Panc1 (cell line): ENCODE measurements at regions not wholly inside any gene's neighbourhood (a gene's known extent, or its start where the extent isn't known, plus 50 kb on each side); places are given as distances from the start of the nearest gene placed in this dataset.

ENCODE experiments used
- ATAC-seq: fragments of 200-7000 bp; cut with Tn5 transposase; 2 replicates; pipeline ENCODE4 v1.9.1; 2020; ENCODE audit warnings: mild to moderate bottlenecking, moderate library complexity
- BruUV-seq: library from RNA; stranded (reverse); fragments of 400-500 nt; replicated peaks from 2 replicates; lab custom pipeline; 2021; lab: Mats Ljungman, UMichigan
- CTCF ChIA-PET: fragments of 300-600 bp; sonication (Branson Sonifier 250); formaldehyde crosslinking; loops from one replicate; lab custom pipeline; 2022; ENCODE audit warnings: antibody characterized with exemption; lab: Charles Lee
- POLR2A ChIA-PET: fragments of 300-600 bp; sonication (Branson Sonifier 250); formaldehyde crosslinking; loops from one replicate; lab custom pipeline; 2022; ENCODE audit warnings: antibody characterized with exemption; lab: Charles Lee
- DNase-seq: peaks from one replicate; pipeline ENCODE4 v3.0.0-alpha.2; 2010; ENCODE audit warnings: low read depth, low spot score
- H3K27ac ChIP-seq: 2 replicates; pipeline ENCODE4 v1.5.1; 2011; ENCODE audit warnings: mild to moderate bottlenecking, low read length, inconsistent platforms
- H3K27me3 ChIP-seq: fragments of 200-500 bp; sonication (Bioruptor generic); 2 replicates; pipeline ENCODE4 v1.6.0; 2014; ENCODE audit warnings: low read length, inconsistent platforms; ENCODE audit not compliant: control insufficient read depth, insufficient read depth
- H3K36me3 ChIP-seq: fragments of 200-500 bp; sonication (Bioruptor generic); 2 replicates; pipeline ENCODE4 v1.5.1; 2014; ENCODE audit warnings: inconsistent platforms, mild to moderate bottlenecking, low read length, moderate library complexity; ENCODE audit not compliant: control insufficient read depth, insufficient read depth
- H3K4me1 ChIP-seq: 2 replicates; pipeline ENCODE4 v1.5.1; 2011; ENCODE audit warnings: inconsistent platforms, mild to moderate bottlenecking, low read length, moderate library complexity; ENCODE audit not compliant: control insufficient read depth, insufficient read depth
- H3K4me3 ChIP-seq, 2 experiments: 2 replicates each; pipeline ENCODE4 v1.5.1; 2011 to 2012; ENCODE audit warnings: low read depth in 2 of 2, low read length in 2 of 2, mild to moderate bottlenecking in 2 of 2, inconsistent platforms in 1 of 2, moderate library complexity in 1 of 2
- H3K9me3 ChIP-seq: fragments of 200-500 bp; sonication (Bioruptor generic); 2 replicates; pipeline ENCODE4 v1.5.1; 2014; ENCODE audit warnings: low read depth, mild to moderate bottlenecking, inconsistent platforms, low read length, moderate library complexity; ENCODE audit not compliant: control insufficient read depth, insufficient read depth
- POLR2AphosphoS5 ChIP-seq: IDR thresholded peaks from 2 replicates; pipeline ENCODE4 v1.6.1; 2012; ENCODE audit warnings: mild to moderate bottlenecking, low read depth, low read length, moderate library complexity
- SIN3A ChIP-seq: IDR thresholded peaks from 2 replicates; pipeline ENCODE4 v1.6.1; 2012; ENCODE audit warnings: low read depth, mild to moderate bottlenecking, low read length, moderate library complexity, borderline replicate concordance; ENCODE audit not compliant: insufficient read depth
- TCF7L2 ChIP-seq: IDR thresholded peaks from 2 replicates; pipeline ENCODE4 v1.6.1; 2011; ENCODE audit warnings: mild to moderate bottlenecking, low read depth, low read length, inconsistent platforms
- in situ Hi-C: cut with HindIII; loops from 2 replicates; pipeline ENCODE4 v1.10.0; 2016; ENCODE audit warnings: low sequenced_read_pairs, low pct_unique_long_range_greater_than_20kb
- intact Hi-C: fragments of 100-400 bp; cut with micrococcal nuclease; formaldehyde crosslinking; loops from one replicate; pipeline ENCODE4 v1.10.0; 2022; ENCODE audit not compliant: unreplicated experiment
- TF ChIP-seq, protein P1 (sequence below), 2 experiments: IDR thresholded peaks; 2 replicates each; pipeline ENCODE4 v1.6.1; 2011 to 2012; ENCODE audit warnings: low read depth in 2 of 2, control low read depth in 1 of 2, low read length in 1 of 2, mild to moderate bottlenecking in 1 of 2, moderate library complexity in 1 of 2; ENCODE audit not compliant: insufficient read depth in 1 of 2
- TF ChIP-seq, protein P2 (sequence below): fragments of 450-650 bp; IDR thresholded peaks from 2 replicates; pipeline ENCODE4 v1.5.1; 2017; ENCODE audit warnings: mild to moderate bottlenecking

DNA sequence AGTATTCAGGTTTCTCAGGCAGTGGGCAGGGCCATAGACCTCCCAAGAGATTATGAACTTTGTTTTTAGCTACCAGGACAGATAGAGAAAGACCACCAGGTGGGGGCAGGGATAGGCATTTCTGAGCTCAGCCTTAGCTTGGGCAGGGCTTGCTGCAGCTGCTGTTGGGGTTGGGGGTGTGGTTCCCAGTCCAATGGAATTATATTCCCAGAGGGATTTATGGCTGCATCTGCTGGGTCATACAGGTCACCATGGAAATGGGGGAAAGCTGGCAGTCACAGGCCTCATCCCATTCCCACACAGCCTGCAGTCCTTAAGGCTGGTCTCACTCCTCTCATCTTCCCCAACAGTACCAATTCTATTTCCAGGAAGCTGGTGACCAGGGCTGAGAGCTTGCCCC is 144.6 kb upstream of the ZPLD1 start:
- in situ Hi-C loops: no loop called here
- CTCF ChIA-PET: no interaction called here
- intact Hi-C loops: no loop called here
- no peak for DNase-seq
- no TSS peak for BruUV-seq
- Histone ChIP-seq H3K36me3 (no peaks in the 10 kb centered on the region), H3K4me3 (no peak overlapping the region), H3K27ac (no peak overlapping the region), H3K27me3 (no peaks in the 10 kb centered on the region), H3K9me3 (0 out of 2 replicates have a peak, but pooled peaks cover 4% of the 10 kb centered on the region), H3K4me1 (no peaks in the 10 kb centered on the region)
- TF ChIP-seq, protein P1, sequence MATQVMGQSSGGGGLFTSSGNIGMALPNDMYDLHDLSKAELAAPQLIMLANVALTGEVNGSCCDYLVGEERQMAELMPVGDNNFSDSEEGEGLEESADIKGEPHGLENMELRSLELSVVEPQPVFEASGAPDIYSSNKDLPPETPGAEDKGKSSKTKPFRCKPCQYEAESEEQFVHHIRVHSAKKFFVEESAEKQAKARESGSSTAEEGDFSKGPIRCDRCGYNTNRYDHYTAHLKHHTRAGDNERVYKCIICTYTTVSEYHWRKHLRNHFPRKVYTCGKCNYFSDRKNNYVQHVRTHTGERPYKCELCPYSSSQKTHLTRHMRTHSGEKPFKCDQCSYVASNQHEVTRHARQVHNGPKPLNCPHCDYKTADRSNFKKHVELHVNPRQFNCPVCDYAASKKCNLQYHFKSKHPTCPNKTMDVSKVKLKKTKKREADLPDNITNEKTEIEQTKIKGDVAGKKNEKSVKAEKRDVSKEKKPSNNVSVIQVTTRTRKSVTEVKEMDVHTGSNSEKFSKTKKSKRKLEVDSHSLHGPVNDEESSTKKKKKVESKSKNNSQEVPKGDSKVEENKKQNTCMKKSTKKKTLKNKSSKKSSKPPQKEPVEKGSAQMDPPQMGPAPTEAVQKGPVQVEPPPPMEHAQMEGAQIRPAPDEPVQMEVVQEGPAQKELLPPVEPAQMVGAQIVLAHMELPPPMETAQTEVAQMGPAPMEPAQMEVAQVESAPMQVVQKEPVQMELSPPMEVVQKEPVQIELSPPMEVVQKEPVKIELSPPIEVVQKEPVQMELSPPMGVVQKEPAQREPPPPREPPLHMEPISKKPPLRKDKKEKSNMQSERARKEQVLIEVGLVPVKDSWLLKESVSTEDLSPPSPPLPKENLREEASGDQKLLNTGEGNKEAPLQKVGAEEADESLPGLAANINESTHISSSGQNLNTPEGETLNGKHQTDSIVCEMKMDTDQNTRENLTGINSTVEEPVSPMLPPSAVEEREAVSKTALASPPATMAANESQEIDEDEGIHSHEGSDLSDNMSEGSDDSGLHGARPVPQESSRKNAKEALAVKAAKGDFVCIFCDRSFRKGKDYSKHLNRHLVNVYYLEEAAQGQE (IDR thresholded peaks at IDR 0.05; ENCODE audit: insufficient read depth in 1 of 2, low read depth in 2 of 2, low read length in 1 of 2): no peak
- no peak for TF ChIP-seq TCF7L2
- TF ChIP-seq, protein P2, sequence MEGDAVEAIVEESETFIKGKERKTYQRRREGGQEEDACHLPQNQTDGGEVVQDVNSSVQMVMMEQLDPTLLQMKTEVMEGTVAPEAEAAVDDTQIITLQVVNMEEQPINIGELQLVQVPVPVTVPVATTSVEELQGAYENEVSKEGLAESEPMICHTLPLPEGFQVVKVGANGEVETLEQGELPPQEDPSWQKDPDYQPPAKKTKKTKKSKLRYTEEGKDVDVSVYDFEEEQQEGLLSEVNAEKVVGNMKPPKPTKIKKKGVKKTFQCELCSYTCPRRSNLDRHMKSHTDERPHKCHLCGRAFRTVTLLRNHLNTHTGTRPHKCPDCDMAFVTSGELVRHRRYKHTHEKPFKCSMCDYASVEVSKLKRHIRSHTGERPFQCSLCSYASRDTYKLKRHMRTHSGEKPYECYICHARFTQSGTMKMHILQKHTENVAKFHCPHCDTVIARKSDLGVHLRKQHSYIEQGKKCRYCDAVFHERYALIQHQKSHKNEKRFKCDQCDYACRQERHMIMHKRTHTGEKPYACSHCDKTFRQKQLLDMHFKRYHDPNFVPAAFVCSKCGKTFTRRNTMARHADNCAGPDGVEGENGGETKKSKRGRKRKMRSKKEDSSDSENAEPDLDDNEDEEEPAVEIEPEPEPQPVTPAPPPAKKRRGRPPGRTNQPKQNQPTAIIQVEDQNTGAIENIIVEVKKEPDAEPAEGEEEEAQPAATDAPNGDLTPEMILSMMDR: no peak
- no peak for TF ChIP-seq POLR2AphosphoS5
- no peak for TF ChIP-seq SIN3A
- POLR2A ChIA-PET: no interaction called here
- ATAC-seq: no peak

DNA sequence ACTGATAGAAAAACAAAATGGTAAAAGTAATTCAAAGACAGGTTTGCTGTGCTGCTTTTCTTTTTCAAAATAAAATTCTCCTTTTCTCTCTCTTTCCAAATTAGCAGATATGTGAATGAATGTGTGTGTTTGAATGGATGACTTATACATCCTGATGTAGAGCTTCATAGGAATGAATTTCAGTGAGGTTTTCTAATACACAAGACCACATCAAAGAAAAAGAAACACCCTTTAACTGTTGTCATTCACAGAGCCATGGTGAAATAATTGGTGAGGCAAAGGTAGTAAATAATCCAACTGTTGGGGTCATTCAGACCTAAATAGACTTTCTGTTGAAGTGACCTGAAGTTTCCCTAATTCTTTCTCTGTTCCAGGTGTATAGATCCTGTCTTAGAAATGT is 139.1 kb upstream of the ZPLD1 start:
- CTCF ChIA-PET: no interaction called here
- TF ChIP-seq SIN3A (no peak), TCF7L2 (no peak), POLR2AphosphoS5 (no peak)
- TF ChIP-seq, protein P2: no peak
- TF ChIP-seq, protein P1 (IDR thresholded peaks at IDR 0.05; ENCODE audit: insufficient read depth in 1 of 2, low read depth in 2 of 2, low read length in 1 of 2): no peak
- in situ Hi-C loops: no loop called here
- DNase-seq (no peak), ATAC-seq (no peak)
- BruUV-seq: no TSS peak
- Histone ChIP-seq H3K27ac (no peak overlapping the region), H3K36me3 (no peaks in the 10 kb centered on the region), H3K27me3 (no peaks in the 10 kb centered on the region), H3K4me3 (no peak overlapping the region), H3K9me3 (0 out of 2 replicates have a peak, but pooled peaks cover 4% of the 10 kb centered on the region), H3K4me1 (no peaks in the 10 kb centered on the region)
- POLR2A ChIA-PET: no interaction called here
- intact Hi-C loops: no loop called here
